Hematopoietic multipotent progenitor cell treated with erythropoietin and hydrocortisone succinate and interleukin-3 and kit ligand, for 15 days (in vitro differentiated cells): ENCODE measurements at regions not wholly inside any gene's neighbourhood (a gene's known extent, or its start where the extent isn't known, plus 50 kb on each side); places are given as distances from the start of the nearest gene placed in this dataset.

Source experiments
- DNase-seq: peaks from one replicate; pipeline ENCODE4 v3.0.0-alpha.2; 2015; ENCODE audit warnings: low spot score

- no peak for DNase-seq
Measured at GRCh38 chr11:16685914-16686313, 52.5 kb upstream of the C11orf58 start.

- no peak for DNase-seq
Measured at GRCh38 chr11:16678466-16679116, 59.9 kb upstream of the C11orf58 start.

- DNase-seq = no peak
Measured at GRCh38 chr11:16669799-16670415, 68.5 kb upstream of the C11orf58 start.

- DNase-seq = no peak
Measured at GRCh38 chr11:16632295-16633200, 105.9 kb upstream of the C11orf58 start.

- DNase-seq = no peak
Measured at GRCh38 chr11:16630651-16631050, 107.8 kb upstream of the C11orf58 start.

- DNase-seq = no peak
Measured at GRCh38 chr11:16618431-16618830, 120.0 kb upstream of the C11orf58 start.

GRCh38 chr11:16615480-16615879 lies 123.0 kb upstream of the C11orf58 start:
- no peak for DNase-seq

GRCh38 chr11:16613512-16614381 lies 124.7 kb upstream of the C11orf58 start:
- peak; percentile 84 for DNase-seq

- DNase-seq = no peak
Measured at GRCh38 chr11:16613262-16613511, 125.3 kb upstream of the C11orf58 start.

GRCh38 chr11:16612566-16613261 lies 125.7 kb upstream of the C11orf58 start:
- no peak for DNase-seq

GRCh38 chr11:16611926-16612565 lies 126.4 kb upstream of the C11orf58 start:
- DNase-seq = peak; percentile 24

GRCh38 chr11:16611401-16611921 lies 127.0 kb upstream of the C11orf58 start:
- DNase-seq = no peak

GRCh38 chr11:16610738-16611388 lies 127.6 kb upstream of the C11orf58 start:
- no peak for DNase-seq

GRCh38 chr11:16610213-16610737 lies 128.2 kb upstream of the C11orf58 start:
- no peak for DNase-seq

GRCh38 chr11:16609769-16610168 lies 128.7 kb upstream of the C11orf58 start:
- no peak for DNase-seq

- peak; percentile 62 for DNase-seq
Measured at GRCh38 chr11:16607675-16608644, 130.5 kb upstream of the C11orf58 start.

GRCh38 chr11:16606784-16607674 lies 131.4 kb upstream of the C11orf58 start:
- peak; percentile 42 for DNase-seq
